Activated CD4-positive, alpha-beta T cell treated with anti-CD3 and anti-CD28 coated beads, Interleukin-2, Interleukin-4, amounts not matched to agents 100 ng/mL and 50 ng/mL, durations not matched to agents 16 hours and 8 hours (primary cell): ENCODE measurements at regions not wholly inside any gene's neighbourhood (a gene's known extent, or its start where the extent isn't known, plus 50 kb on each side); places are given as distances from the start of the nearest gene placed in this dataset.
"Not testable (repeated sequence)": the region's sequence is repeated elsewhere in the genome, so short reads cannot be mapped to it uniquely, and the experiment has no call there.

Experiments
- DNase-seq: peaks from one replicate; pipeline ENCODE4 v3.0.0-alpha.2; 2020; ENCODE audit warnings: low spot score

DNA sequence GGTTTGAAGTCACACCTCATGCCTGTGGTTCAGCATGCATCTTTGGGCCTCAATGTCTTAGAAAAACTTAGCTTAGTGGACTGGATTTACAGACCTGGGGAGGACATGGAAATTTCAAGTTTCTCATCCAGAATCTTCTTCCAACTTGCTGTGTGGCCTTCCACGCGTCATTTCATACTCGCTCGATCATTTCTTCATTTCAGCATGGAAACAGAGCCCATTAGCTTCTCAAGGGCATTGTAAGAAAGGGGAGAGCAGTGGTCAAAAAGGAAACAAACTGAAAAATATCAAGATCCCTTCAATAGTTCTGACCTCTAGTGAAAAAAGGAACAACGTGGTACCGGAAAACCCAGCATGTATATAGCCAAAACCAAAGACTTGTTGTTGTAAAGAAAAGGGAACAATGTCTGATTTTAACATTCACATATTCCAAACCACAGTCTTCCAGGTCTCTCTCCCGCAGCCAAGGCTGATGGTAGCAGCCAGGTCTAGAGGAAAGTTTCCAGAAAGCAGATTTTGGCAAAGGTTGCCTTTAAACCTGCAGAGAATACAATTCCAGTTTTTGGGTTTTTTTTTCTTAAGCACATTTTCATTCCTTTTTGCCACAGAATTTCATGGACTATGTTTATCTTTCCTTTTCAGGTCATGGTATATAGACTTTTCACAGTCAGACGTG lies 97.0 kb upstream of the CDC42BPA start:
- DNase-seq = no peak

DNA sequence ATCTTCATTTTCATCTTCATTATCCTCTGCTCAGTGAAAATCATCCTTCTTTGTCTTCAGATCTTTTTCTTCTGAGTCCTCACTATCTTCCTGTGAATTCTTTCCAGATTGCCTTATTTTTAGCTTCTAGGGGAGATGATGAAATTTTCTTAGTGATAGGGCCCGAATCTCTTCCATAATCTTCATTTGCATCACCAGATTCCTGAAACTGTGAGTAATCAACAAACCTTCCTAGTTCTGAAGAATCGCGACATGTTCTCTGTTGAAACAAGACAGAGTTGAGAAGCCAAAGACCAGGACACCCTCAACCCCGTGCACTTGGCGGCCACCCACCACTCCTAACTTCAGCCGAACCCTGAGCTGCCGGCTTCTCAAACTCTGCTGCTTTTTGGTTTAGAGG lies 92.8 kb upstream of the CDC42BPA start:
- no peak for DNase-seq

DNA sequence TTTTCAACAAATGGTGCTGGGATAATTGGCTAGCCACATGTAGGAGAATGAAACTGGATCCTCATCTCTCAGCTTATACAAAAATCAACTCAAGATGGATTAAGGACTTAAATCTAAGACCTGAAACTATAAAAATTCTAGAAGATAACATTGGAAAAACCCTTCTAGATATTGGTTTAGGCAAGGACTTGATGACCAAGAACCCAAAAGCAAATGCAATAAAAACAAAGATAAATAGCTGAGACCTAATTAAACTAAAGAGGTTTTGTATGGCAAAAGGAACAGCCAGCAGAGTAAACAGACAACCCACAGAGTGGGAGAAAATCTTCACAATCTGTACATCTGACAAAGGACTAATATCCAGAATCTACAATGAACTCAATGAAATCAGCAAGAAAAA lies 88.0 kb upstream of the CDC42BPA start:
- DNase-seq = not testable (repeated sequence)

- no peak for DNase-seq
These were observed 85.2 kb upstream of the CDC42BPA start for GRCh38 chr1:227403535-227403934.

GRCh38 chr1:227401562-227402342 lies 83.5 kb upstream of the CDC42BPA start:
- no peak for DNase-seq

GRCh38 chr1:227399152-227399730 lies 80.9 kb upstream of the CDC42BPA start:
- no peak for DNase-seq

DNA sequence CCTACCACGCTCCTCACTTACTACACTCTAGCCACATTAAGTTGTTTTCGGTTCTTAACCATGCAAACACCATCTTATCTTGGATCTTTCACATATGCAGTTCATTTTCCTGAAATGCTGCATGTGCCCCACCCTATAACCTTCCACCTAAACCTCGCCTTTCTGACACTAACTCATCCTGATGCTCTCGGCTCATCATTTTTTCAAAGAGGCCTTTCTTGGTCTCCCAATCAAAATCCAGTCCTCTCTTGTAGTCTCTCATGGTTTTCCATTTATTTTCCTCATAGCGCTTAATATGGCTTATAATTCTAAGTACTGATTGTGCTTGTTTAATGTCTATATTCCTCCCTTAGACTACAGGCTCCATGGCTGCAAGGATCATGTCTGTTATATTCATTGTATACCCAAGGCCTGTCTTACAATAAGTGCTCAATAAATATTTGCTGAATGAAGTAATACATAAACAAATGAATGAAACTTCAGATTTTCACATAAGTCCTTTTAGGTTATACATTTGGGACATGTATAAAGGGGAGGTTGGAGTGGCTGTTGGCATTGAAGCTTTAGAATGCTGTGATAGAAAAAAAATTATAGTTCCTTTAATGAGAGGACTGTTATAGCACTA lies 79.2 kb upstream of the CDC42BPA start:
- DNase-seq = peak; percentile 2

DNA sequence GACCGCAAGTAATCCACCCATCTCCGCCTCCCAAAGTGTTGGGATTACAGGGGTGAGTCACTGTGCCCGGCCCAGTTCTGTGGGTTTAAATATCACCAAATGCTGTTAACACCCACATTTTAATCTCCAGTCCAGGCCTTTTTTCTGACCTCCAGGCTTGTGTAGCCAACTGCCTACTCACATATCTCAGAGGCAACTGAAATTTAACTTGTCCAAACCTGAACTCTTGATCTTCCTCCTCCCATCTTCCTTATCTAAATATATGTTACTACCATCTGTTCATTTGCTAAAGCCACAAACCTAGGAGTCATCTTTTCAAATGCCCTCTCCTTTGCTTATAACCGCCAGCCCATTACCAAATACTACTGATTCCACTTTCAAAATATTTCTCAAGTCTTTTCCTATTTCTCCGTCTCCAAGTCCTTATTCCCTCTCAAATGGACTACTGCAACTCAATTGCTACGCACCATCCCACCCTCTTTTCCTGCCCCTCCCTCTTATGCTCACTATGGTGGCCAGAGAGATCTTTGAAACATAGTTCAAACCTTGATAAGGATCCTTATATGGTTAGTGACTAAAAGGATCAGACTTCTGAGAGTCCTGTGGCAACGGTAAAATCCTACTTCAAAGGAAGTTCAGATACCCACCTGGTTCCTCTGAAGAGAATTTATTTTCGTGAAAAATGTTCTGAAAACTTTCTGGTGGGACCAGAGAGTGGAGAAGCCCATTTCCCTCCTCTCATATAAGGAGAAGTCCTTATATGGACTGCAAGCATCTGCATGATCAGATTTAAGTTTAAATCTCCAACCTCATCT lies 78.5 kb upstream of the CDC42BPA start:
- no peak for DNase-seq

GRCh38 chr1:227395426-227396028 lies 77.2 kb upstream of the CDC42BPA start:
- DNase-seq = no peak

DNA sequence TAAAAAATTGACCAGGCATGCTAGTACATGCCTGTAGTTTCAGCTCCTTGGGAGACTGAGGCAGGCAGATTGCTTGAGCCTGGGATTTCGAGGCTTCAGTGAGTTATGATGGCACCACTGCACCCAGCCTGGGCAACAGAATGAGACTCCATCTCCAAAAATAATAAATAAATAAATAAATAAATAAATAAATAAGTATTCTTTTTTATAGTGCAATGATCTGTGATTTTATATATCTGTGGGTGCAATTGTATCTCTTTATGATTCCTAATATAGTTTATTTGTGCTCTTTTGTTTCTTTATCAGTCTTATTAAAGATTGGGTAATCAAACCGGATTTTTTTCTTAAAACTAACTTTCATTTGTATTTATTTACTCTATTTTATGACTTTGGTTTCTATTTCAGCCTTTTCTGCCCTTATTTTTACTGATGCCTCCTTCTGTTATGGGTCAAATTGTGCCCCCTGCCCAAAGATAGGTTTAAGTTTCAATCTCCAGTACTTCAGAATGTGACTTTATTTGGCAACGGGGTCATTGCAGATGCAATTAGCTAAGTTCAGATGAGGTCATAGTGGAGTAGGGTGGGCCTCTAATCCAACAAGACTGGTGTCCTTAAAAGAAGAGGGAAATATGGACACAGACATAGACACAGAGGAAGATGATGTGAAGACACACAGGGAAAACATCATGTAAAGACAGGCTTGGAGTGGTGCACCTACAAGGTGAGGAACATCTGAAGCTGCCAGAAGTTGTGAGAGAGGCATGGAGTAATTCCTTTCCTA lies 74.9 kb upstream of the CDC42BPA start:
- no peak for DNase-seq

DNA sequence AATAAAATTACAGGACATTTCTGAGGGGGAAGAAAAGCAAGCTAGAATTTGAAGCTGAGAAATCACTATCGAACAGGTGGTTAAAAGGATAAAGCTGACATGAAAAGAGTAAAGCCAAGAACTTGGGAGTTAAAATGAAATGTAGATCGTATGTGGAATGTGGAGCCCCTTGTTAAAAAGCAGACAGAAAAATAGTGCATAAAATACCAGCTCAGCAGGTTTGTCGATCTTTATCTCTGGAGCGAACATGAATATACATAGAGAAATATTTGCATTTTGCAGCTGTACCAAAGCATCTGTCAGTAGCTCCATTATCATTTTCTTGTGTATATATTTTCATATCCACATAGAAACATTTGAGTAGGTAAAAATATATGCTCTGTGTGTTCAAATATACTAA lies 73.6 kb upstream of the CDC42BPA start:
- DNase-seq = no peak

DNA sequence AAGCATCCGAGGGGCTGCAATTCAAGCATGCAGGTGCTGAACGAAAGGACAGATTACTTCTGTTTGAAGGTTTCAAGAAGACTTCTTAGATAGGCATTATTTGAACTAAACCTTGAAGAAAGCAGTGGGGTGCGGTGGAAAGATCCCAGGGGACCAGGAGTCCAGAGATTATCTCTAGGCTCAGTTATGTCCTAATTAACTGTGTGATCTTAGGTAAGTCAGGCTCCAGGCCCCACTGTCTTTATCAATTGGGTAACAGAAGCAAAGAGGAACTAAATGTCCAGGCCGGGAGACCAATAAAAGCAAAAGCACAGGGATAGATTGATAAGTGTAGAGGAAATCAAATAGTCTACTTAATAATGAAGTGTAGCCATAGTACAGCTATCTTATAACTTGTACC lies 72.9 kb upstream of the CDC42BPA start:
- no peak for DNase-seq

- DNase-seq = no peak
These were observed 72.2 kb upstream of the CDC42BPA start for GRCh38 chr1:227390525-227390924.

- no peak for DNase-seq
These were observed 70.2 kb upstream of the CDC42BPA start for GRCh38 chr1:227388214-227389168.

DNA sequence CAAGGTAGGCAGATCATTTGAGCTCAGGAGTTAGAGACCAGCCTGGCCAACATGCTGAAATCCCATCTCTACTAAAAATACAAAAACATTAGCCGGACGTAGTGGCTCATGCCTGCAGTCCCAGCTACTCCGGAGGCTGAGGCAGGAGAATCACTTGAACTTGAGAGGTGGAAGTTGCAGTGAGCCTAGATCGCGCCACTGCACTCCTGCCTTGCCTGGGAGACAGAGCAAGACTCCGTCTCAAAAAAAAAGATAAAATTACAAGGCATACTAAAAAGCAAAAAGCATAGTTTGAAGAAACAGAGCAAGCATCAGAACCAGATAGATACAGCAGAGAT lies 61.2 kb upstream of the CDC42BPA start:
- no peak for DNase-seq

DNA sequence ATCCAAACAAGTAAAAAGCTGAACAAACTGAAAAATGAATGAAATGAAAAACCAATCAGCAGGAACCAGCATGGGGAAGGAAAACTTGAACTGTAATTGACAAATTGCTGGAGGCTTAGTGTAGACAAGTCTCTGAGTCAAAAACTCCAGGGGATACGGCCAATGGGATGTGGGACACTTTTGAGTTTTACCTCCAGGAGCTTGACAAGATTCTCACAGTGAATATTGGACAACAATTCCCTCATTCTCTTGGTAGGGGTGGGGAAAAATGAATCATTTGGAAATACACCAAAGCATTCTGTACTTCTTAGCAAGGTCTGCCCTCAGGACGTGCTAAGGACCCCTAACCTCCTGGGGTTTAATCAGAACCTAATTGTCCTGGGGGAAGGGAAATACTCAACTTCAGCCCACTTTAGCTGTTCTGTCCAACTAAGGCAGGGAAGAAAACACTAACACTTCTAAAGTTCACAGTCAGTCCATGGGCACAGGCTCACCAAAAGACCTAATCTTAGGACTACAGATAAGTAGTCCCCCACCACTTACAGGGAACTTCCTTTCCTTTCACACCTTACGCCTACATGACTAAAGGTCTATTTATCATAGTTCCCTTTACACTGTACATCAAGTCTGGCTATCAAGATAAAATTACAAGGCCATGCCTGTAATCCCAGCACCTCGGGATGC lies 60.7 kb upstream of the CDC42BPA start:
- DNase-seq = no peak

GRCh38 chr1:227378181-227378580 lies 59.9 kb upstream of the CDC42BPA start:
- no peak for DNase-seq

- DNase-seq = no peak
These were observed 56.6 kb upstream of the CDC42BPA start for GRCh38 chr1:227374846-227375245.

GRCh38 chr1:227372726-227373130 lies 54.4 kb upstream of the CDC42BPA start:
- DNase-seq = no peak
